ENCODE measurements at regions not wholly inside any gene's neighbourhood (a gene's known extent, or its start where the extent isn't known, plus 50 kb on each side); places are given as distances from the start of the nearest gene placed in this dataset.

GRCh38 chr15:97875513-97876280 lies 84.8 kb upstream of the ARRDC4 start:
- H3K79me2 ChIP-seq (ENCODE audit: low read length): no peaks in the 10 kb centered on the region
- no peaks in the 10 kb centered on the region for H3K36me3 ChIP-seq (replicated peaks; ENCODE audit: insufficient read depth, low read length)
- no peaks in the 10 kb centered on the region for H3F3A ChIP-seq (ENCODE audit: insufficient read depth, low read length)
- H3K9ac ChIP-seq (ENCODE audit: low read length): no peak overlapping the region
- no peak for TF ChIP-seq CTCF (IDR thresholded peaks at IDR 0.05; ENCODE audit: low read length)
- no peak for TF ChIP-seq EZH2phosphoT487 (IDR thresholded peaks at IDR 0.05; ENCODE audit: low read length)
- no peak for TF ChIP-seq EZH2 (optimal IDR thresholded peaks at IDR 0.05; ENCODE audit: low read depth, low read length)
- H3K9me3 ChIP-seq (replicated peaks; ENCODE audit: insufficient read depth, low read length): no peaks in the 10 kb centered on the region
- H3K27me3 ChIP-seq (replicated peaks; ENCODE audit: insufficient read depth, low read length): no peaks in the 10 kb centered on the region
- no peaks in the 10 kb centered on the region for H3K9me2 ChIP-seq (replicated peaks; ENCODE audit: insufficient read depth, low read length)
- H3K4me1 ChIP-seq (ENCODE audit: low read length): no peaks in the 10 kb centered on the region
- H3K4me2 ChIP-seq (ENCODE audit: low read depth, low read length): no peak overlapping the region
- no peak for DNase-seq
- H3K4me3 ChIP-seq (ENCODE audit: low read length): no peak overlapping the region
- H2AFZ ChIP-seq (ENCODE audit: low read length): no peak overlapping the region
- no peak overlapping the region for H3K27ac ChIP-seq (ENCODE audit: low read length)
- H4K20me1 ChIP-seq (ENCODE audit: insufficient read depth, low read length): no peaks in the 10 kb centered on the region

- Histone ChIP-seq H3K9me3 (replicated peaks; ENCODE audit: insufficient read depth, low read length) (no peaks in the 10 kb centered on the region), H2AFZ (ENCODE audit: low read length) (no peak overlapping the region), H3K79me2 (ENCODE audit: low read length) (no peaks in the 10 kb centered on the region)
Observed at GRCh38 chr15:97876281-97876675, 84.2 kb upstream of the ARRDC4 start.

GRCh38 chr15:97881346-97881965 lies 79.0 kb upstream of the ARRDC4 start:
- no peak for DNase-seq
- Histone ChIP-seq H3K9ac (ENCODE audit: low read length) (no peak overlapping the region), H3K4me1 (ENCODE audit: low read length) (no peaks in the 10 kb centered on the region), H3K27me3 (replicated peaks; ENCODE audit: insufficient read depth, low read length) (no peaks in the 10 kb centered on the region), H3K36me3 (replicated peaks; ENCODE audit: insufficient read depth, low read length) (no peaks in the 10 kb centered on the region), H3K9me2 (replicated peaks; ENCODE audit: insufficient read depth, low read length) (no peaks in the 10 kb centered on the region), H3K79me2 (ENCODE audit: low read length) (no peaks in the 10 kb centered on the region), H3K27ac (ENCODE audit: low read length) (no peak overlapping the region), H4K20me1 (ENCODE audit: insufficient read depth, low read length) (no peaks in the 10 kb centered on the region), H2AFZ (ENCODE audit: low read length) (no peak overlapping the region), H3K9me3 (replicated peaks; ENCODE audit: insufficient read depth, low read length) (no peaks in the 10 kb centered on the region), H3K4me3 (ENCODE audit: low read length) (no peak overlapping the region), H3F3A (ENCODE audit: insufficient read depth, low read length) (no peaks in the 10 kb centered on the region), H3K4me2 (ENCODE audit: low read depth, low read length) (no peak overlapping the region)
- TF ChIP-seq EZH2phosphoT487 (IDR thresholded peaks at IDR 0.05; ENCODE audit: low read length): no peak
- TF ChIP-seq EZH2 (optimal IDR thresholded peaks at IDR 0.05; ENCODE audit: low read depth, low read length): no peak
- TF ChIP-seq CTCF (IDR thresholded peaks at IDR 0.05; ENCODE audit: low read length): no peak

More at GRCh38 chr15:97876281-97876675, 84.2 kb upstream of the ARRDC4 start:
- H3K36me3 ChIP-seq (replicated peaks; ENCODE audit: insufficient read depth, low read length): no peaks in the 10 kb centered on the region
- no peak overlapping the region for H3K4me3 ChIP-seq (ENCODE audit: low read length)
- H4K20me1 ChIP-seq (ENCODE audit: insufficient read depth, low read length): no peaks in the 10 kb centered on the region
- H3K27ac ChIP-seq (ENCODE audit: low read length): no peak overlapping the region
- H3F3A ChIP-seq (ENCODE audit: insufficient read depth, low read length): no peaks in the 10 kb centered on the region
- no peak for TF ChIP-seq EZH2phosphoT487 (IDR thresholded peaks at IDR 0.05; ENCODE audit: low read length)
- TF ChIP-seq EZH2 (optimal IDR thresholded peaks at IDR 0.05; ENCODE audit: low read depth, low read length): no peak
- no peaks in the 10 kb centered on the region for H3K27me3 ChIP-seq (replicated peaks; ENCODE audit: insufficient read depth, low read length)
- no peak for DNase-seq
- H3K9ac ChIP-seq (ENCODE audit: low read length): no peak overlapping the region
- H3K4me2 ChIP-seq (ENCODE audit: low read depth, low read length): no peak overlapping the region
- H3K4me1 ChIP-seq (ENCODE audit: low read length): no peaks in the 10 kb centered on the region
- no peaks in the 10 kb centered on the region for H3K9me2 ChIP-seq (replicated peaks; ENCODE audit: insufficient read depth, low read length)

All from MM.1S (cell line).